ENCODE measurements at regions not wholly inside any gene's neighbourhood (a gene's known extent, or its start where the extent isn't known, plus 50 kb on each side); places are given as distances from the start of the nearest gene placed in this dataset.
"Not testable (repeated sequence)": the region's sequence is repeated elsewhere in the genome, so short reads cannot be mapped to it uniquely, and the experiment has no call there.

- TF ChIP-seq CTCF (optimal IDR thresholded peaks at IDR 0.05 in 1 of 3, IDR thresholded peaks at IDR 0.05 in 1 of 3, conservative IDR thresholded peaks at IDR 0.05 in 1 of 3; ENCODE audit: extremely low read depth in 1 of 3, insufficient read depth in 2 of 3, low read length in 3 of 3); EZH2 (IDR thresholded peaks at IDR 0.05; ENCODE audit: low read length): not testable (repeated sequence)
These were observed 126.4 kb downstream of the CCDC74A start for GRCh38 chr2:131654107-131654506.
